Activated CD4-positive, alpha-beta T cell treated with anti-CD3 and anti-CD28 coated beads for 48 hours (primary cell): ENCODE measurements at regions not wholly inside any gene's neighbourhood (a gene's known extent, or its start where the extent isn't known, plus 50 kb on each side); places are given as distances from the start of the nearest gene placed in this dataset.
"Not testable (repeated sequence)": the region's sequence is repeated elsewhere in the genome, so short reads cannot be mapped to it uniquely, and the experiment has no call there.

Source experiments
- DNase-seq: peaks from one replicate; pipeline ENCODE4 v3.0.0-alpha.2; 2020

DNA sequence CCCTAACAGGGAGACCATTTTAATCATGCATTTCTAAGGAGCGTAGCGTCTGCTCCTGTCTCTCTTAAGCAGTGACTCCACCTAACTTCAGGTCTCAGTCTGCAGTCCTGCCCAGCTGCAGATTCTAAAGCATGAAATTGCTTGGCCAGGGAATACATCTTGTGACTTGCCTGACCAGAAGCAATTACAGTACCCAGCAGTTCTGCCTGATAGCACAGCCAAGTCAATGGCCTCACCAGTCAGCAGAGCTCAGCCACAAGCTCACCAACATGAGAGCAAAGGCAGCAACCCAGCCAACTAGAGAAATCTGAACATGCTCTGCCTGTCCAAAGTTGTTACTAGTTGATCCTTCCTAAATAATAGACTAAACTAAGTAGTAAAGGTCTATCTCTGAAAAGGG is 2011.9 kb upstream of the PCDH10 start:
- DNase-seq: no peak

- DNase-seq: no peak
Measured at GRCh38 chr4:131159261-131159660, 1989.8 kb upstream of the PCDH10 start.

GRCh38 chr4:131192318-131192717 is 1956.8 kb upstream of the PCDH10 start:
- DNase-seq: no peak

DNA sequence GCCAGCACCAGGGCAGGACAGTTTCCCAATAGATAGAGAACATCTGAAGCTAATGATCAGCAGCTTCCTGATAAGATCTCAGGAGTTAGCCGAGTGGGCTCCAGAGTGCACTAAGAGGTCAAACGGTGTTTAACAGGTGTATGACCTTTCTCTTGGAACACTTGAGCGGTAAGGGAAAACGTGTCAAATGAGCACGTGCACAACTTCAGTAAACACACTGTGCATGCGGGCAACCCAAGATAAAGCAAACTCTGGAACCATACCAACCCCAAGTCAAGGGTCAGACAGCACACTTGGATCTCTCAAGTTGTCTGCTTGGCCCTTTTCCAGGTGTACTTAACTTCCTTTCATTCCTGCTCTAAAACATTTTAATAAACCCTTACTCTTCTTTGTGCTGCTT is 1941.5 kb upstream of the PCDH10 start:
- DNase-seq: no peak

DNA sequence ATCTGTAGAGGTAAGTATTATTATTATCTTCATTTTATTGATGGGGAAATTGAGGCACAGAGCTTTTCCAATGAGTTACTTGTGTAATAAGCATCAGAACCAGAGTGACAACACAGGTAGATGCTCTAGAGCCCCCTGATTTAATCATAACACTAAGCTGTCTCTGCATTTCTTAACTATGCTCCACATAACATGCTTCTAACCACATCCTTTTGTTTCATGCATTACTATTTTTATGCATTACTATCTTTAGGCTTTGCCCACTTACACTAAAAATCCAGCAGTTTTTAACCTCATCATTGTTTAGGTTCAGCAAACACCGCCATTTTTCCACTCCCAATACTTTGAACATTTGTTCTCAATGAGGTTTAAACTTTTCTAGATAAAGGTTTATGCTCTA is 1900.8 kb upstream of the PCDH10 start:
- no peak for DNase-seq

GRCh38 chr4:131251321-131251720 is 1897.8 kb upstream of the PCDH10 start:
- DNase-seq: no peak

GRCh38 chr4:131257241-131257640 is 1891.9 kb upstream of the PCDH10 start:
- no peak for DNase-seq

GRCh38 chr4:131258361-131258760 is 1890.7 kb upstream of the PCDH10 start:
- no peak for DNase-seq

GRCh38 chr4:131288441-131288840 is 1860.7 kb upstream of the PCDH10 start:
- DNase-seq: no peak

DNA sequence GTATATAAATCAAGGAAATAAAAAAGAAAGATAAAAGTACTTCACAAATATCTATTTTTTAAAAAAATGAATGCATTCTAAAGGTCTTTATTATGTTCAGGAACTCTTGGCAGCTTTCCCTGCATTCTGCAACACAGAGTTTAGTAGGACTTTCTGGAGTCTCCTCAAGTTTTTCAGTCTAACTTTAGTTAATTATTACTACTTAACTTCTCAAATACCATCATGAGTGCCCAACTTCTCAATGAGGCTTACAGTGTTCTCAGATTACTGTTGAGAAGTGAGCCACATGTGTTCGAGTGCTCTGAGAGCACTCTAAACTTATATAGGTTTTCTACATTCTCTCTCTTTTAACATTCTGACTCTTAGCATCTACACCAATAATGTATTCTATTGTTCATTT is 1852.9 kb upstream of the PCDH10 start:
- no peak for DNase-seq

DNA sequence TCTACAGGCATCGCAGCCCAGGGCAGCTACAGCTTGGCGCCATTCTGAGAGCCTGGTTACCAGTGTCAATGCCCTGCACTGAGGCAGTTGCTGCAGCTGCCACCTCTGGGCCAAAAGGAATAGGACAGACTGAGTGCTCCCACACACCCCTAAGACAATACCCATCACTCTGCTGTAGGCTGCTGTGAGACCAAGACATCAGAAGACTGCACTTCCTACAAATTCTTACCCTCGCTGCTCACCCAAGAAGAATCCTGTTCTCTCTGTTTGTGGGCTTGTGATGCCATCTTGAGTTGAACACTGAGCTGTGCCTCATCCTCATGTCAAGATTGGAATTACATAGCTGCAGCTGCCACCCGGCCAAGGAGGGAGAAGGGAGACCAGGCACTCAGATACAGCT is 1847.0 kb upstream of the PCDH10 start:
- DNase-seq: no peak

GRCh38 chr4:131304686-131305085 is 1844.4 kb upstream of the PCDH10 start:
- no peak for DNase-seq

DNA sequence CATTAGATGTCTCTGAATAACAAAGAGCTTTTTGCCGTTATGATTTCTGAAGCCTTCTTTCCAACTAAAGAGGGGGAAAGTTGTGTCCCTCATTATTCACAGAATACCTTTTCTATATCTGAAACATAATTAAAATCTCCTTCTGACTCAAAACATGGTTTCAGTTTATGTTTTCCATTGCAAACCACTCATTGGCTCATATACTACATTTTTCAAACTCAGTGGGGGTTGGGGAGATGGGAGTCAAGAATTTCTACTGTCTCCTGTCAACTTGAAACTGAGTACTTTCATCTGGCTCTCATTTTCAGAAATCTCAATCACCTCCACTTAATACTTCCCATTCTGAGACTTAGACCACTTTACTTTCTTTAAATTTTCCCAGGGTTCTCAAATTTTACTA is 1839.5 kb upstream of the PCDH10 start:
- no peak for DNase-seq

- no peak for DNase-seq
Measured at GRCh38 chr4:131316086-131316485, 1833.0 kb upstream of the PCDH10 start.

DNA sequence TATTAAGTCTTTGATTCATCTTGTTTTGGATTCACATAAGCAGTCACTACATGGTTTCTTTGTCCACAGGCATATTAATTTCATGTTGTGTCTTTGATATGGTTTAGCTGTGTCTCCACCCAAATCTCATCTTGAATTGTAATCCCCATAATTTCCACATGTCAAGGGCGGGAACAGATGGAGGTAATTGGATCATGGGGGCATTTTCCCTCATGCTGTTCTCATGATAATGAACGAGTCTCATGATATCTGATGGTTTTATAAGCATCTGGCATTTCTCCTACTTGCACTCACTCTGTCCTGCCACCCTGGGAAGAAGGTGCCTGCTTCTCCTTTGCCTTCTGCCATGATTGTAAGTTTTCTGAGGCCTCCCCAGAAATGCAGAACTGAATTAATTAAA is 1811.2 kb upstream of the PCDH10 start:
- DNase-seq: no peak

DNA sequence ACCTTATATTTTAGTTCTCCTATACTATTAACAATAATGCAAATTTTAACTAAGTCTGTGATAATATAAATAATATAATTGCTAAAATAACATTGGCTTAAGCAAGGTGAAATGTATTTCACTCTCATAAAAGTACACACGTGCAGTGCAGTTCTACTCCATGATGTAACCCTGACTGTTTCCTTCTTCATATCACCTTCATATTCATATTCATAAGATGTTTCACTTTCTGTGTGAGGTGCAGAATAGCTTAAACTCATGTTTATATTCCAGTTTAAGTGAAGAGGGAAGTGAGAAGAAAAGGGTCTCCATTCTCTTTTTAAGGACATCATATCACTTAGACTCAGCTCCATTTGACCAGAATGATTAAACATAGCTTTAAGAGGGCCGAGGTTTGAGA is 1810.0 kb upstream of the PCDH10 start:
- DNase-seq: no peak

DNA sequence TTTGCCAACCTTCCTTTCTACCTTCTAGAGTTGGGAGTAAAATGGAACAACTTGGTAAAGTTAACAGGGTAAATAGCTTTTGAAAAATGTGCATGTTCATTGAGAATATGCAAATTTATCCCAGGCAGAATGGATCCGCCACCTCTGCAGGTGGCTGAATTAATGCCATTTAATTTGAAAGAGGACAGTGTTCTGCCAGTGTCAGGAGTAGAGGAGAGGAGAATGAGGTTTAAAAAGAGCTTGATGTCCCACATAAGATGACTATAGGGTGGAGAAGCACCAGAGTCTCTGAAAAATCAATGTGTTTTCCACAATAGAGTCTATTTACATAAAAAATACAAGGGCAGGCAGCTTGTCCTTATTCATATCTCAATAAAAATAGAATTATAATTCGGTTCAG is 1804.3 kb upstream of the PCDH10 start:
- DNase-seq: no peak

DNA sequence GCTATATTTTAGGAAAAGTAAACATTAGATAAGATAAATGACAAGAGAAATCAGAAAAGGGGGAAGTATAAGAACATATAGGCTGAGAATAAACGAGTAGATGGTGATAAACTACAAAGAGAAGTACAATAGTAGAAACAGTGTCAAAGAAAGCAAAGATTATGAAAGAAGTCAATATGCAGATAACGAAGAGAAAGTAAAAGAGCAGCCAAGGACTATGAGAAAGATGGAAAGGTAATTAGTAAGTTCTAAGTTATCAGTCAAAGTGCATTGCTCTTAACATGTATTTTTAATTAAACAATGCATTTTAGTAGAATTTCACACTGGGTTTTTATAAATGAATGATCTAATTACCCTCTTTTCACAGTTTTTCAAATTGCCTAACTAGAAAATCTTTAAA is 1801.3 kb upstream of the PCDH10 start:
- no peak for DNase-seq

DNA sequence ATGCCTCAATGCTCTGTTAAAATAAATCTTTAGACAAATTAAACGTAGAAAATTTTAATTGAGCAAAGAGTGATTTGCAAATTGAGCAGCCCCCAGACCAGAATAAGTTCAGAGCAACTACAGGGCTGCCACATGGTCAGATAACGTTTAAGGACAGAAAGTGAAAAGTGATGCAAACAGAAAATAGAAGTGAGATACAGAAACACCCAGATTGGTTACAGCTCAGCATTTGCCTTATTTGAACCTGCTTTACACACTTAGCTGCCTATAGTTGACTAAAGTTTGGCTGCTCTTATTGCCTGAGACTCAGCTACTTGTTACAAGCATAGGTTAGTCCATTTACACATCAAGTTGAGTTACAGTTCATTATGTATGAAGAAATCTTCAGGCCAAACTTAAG is 1800.8 kb upstream of the PCDH10 start:
- DNase-seq: no peak

DNA sequence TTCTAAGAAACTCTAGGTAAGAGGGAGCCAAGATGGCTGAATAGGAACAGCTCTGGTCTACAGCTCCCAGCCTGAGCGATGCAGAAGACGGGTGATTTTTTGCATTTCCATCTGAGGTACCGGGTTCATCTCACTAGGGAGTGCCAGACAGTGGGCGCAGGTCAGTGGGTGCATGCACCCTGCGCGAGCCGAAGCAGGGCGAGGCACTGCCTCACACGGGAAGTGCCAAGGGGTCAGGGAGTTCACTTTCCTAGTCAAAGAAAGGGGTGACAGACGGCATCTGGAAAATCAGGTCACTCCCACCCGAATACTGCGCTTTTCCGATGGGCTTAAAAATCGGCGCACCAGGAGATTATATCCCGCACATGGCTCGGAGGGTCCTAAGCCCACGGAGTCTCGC is 1796.7 kb upstream of the PCDH10 start:
- DNase-seq: not testable (repeated sequence)

GRCh38 chr4:131366714-131367113 is 1782.4 kb upstream of the PCDH10 start:
- no peak for DNase-seq

GRCh38 chr4:131367441-131367840 is 1781.7 kb upstream of the PCDH10 start:
- DNase-seq: no peak

GRCh38 chr4:131370846-131371245 is 1778.2 kb upstream of the PCDH10 start:
- DNase-seq: no peak

DNA sequence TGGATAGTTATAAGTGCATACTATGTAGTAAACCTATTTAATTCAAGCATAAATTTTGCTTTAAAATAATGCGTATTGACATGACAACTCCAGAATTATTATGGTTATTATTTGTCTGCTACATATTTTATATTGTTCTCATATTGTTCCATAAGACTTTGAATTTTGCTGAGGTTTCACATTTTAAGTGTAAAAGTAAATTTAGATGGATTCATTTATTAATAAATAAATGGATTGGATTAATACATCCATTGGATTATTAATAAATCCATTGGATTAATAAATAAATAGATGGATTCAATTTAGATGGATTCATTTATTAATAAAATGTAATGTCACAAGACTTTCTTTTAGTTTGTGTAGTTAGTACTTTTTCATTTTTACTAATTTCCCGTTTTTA is 1768.0 kb upstream of the PCDH10 start:
- no peak for DNase-seq

DNA sequence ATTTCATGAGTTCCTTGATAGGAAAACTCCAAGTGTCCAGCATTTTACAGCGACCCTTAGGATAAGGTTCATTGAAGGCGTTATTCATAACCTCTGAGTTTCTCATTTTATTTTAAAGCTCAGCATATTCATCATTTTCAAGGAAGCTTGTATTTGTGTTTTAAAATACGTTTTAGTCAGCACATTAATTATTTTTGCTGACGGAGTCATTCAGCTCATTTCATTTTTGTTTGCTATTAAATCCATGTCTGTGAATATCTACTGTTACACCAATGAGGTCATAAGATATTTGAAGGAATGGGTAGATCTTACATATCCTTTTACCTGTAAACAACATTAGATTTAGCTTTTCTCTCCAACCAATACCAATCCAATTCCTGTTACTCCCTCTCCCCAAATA is 1766.3 kb upstream of the PCDH10 start:
- no peak for DNase-seq

- no peak for DNase-seq
Measured at GRCh38 chr4:131388277-131388676, 1760.8 kb upstream of the PCDH10 start.
